G401 (cell line): ENCODE measurements at regions not wholly inside any gene's neighbourhood (a gene's known extent, or its start where the extent isn't known, plus 50 kb on each side); places are given as distances from the start of the nearest gene placed in this dataset.
"Not testable (repeated sequence)": the region's sequence is repeated elsewhere in the genome, so short reads cannot be mapped to it uniquely, and the experiment has no call there.

Experiments
- DNase-seq: peaks from one replicate; pipeline ENCODE4 v3.0.0-alpha.2; 2015; ENCODE audit warnings: low spot score
- in situ Hi-C: cut with HindIII; loops from 2 replicates; pipeline ENCODE4 v1.10.0; 2016; ENCODE audit warnings: low sequenced_read_pairs, mixed read lengths

GRCh38 chr15:79529157-79529785 is 97.1 kb downstream of the MINAR1 start:
- no peak for DNase-seq
- in situ Hi-C loops = no loop called here

GRCh38 chr15:79535536-79535935 is 103.4 kb downstream of the MINAR1 start:
- in situ Hi-C loops = no loop called here
- no peak for DNase-seq

- in situ Hi-C loops = no loop called here
- no peak for DNase-seq
Observed at GRCh38 chr15:79538527-79538926, 106.4 kb downstream of the MINAR1 start.

DNA sequence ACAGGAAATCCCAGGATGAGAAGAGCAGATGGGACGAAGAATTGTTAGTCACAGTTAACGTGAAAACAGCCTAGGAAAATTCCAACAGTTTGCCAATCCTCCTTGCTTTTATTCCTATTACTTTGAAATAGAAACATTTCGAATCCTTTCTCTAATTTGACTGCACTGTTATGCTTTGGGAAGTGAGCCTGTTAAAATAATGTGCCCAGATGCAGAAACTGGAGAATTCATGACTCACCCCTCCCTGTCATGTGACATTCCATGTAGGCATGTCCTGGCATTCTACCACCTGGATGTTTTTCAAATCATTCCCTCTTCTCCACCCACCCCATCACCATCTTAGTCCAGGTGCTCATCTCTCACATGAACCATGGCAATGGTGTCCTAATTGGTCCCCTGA is 107.3 kb downstream of the MINAR1 start:
- DNase-seq = no peak
- in situ Hi-C loops = no loop called here

- DNase-seq = no peak
- in situ Hi-C loops = no loop called here
Observed at GRCh38 chr15:79540551-79540950, 108.4 kb downstream of the MINAR1 start.

DNA sequence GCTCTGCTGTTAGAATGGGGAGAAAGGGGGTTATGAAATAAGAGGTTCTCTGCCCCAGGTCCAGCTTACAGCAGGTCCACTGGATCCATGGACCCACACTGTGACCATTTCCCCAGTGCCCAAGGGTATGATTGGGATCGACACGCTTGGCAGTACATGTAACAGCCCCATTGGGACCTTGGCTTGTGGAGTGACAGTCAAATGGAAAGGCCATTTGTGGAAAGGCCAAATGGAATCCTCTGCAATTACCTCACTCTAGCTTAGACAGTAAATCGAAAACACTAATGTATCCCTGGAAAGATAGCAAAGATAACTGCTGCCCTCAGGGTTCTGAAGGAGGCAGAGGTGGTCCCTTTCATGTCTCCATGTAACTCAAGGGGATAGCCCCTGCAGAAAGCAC is 109.1 kb downstream of the MINAR1 start:
- in situ Hi-C loops = no loop called here
- DNase-seq = no peak

DNA sequence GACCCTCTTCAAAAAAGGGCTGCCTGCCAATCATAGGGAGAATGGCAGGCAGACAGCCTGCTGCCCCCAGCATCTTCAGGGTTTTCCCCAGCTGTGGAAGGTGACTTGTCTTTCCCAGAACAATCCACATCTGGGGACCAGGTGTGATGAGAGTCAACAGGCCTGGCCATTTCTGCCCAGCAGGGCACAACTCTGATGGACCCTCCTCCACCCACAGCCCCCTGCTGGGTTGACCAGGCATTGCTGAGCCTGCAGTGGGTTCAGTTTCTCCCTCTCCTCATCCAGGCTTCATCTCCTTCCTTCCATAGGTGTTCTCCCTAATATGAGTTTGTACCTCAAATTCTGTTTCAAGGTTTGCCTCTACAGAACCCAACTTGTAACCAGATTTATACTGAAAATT is 111.0 kb downstream of the MINAR1 start:
- in situ Hi-C loops = no loop called here

DNA sequence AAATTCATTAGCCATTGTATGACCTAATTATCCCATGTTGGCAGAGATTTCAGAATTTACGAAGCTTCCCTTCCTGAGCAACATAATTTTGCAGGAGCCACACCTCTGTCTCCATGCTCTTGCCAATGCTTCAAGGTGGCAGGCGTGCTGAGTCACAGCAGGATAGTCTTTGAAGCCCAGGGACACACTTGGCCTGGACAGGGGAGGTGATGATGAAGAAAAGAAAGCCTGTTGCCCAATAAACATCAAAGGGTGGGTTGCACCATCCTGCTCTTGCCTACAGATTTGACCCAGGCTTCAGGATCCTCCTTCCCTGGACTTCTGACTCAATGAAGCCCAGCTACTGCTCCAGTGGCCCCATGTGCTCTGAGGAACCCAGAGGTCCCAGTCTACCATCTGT is 117.1 kb downstream of the MINAR1 start:
- no peak for DNase-seq
- in situ Hi-C loops = no loop called here

More for the DNA sequence above, 111.0 kb downstream of the MINAR1 start:
- DNase-seq = no peak

DNA sequence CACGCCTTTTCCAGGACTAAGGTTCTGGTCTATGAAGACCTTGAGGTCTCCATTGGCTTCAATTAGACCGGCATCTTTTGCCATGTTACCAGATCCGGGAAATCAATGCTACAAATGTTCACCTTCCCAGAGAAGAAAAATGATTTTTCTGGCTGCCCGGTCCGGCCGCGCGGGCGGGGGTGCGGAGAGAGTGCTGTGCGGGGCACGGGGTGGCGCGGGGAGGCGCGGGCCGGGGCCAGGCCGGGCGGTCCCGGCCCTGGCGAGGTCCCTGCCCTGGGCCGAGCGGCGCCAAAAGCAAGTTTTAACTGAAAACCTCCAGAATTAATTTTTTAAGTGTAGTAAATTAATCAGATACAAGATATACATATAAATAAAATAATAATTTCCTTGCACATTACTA is 128.2 kb downstream of the MINAR1 start:
- no peak for DNase-seq
- in situ Hi-C loops = loop anchor here (10.0 kb wide), 1 partner anchor 96 kb away; no protein-coding TSS in a partner anchor

DNA sequence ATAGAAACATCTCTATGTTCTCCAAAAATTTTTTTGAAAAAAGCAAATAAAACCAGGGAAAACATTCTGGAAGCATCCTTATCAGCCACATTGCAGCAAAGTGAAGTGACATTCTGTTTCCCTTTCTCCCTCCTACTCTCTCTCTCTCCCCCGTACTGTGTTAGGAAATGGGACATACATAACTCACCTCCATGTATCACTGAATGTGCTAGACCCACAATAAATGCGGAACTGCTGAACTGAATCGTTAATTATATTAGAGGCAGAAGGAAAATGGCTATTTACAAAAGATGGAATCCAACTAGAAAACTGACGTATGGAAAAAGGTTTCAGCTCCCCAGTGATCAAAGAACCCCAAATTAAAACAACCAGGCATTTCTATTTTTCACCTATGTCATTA is 129.8 kb downstream of the MINAR1 start:
- no peak for DNase-seq
- in situ Hi-C loops = loop anchor here (10.0 kb wide), 1 partner anchor 97 kb away; no protein-coding TSS in a partner anchor

DNA sequence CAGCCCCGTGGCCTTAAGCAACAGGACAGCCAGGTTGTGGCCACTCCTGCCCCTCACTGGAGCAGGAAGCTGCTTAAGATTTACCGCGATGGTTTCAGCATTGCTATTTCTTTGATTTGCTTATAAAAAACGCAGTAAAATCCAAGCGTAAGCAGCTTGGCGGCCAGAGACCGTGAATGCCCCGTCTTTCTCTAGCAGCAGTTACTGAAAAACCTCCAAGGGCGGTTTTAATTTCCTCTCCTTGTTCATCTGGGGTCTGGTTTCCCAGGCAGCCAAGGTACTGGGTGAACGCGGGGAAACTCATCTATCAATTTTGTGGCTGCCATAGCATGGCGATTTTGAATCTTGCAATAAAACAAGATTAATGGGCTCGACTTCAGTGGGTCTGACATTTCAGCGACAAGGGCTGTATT is 130.3 kb downstream of the MINAR1 start:
- in situ Hi-C loops = loop anchor here (10.0 kb wide), 1 partner anchor 98 kb away; no protein-coding TSS in a partner anchor

DNA sequence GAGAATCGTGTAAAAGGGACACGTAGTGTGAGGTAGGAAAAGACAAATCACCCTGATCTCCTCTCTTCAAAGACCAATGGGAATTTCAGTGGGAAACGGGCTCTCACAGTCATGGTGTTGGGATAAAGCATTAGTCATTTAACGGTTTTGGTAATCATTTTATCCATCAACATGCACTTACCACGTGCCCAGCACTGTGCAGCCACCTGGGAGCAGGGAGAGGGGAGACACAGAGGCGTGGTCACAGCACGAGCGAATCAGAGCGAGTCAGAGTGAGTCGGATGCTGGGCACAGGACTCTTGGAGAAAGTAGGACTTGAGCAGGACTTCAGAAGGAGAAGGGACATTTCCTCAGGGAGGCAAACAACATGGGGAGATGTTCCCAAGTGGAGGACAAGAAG is 130.8 kb downstream of the MINAR1 start:
- in situ Hi-C loops = loop anchor here (10.0 kb wide), 1 partner anchor 98 kb away; no protein-coding TSS in a partner anchor
- DNase-seq = no peak

More for the DNA sequence above, 130.3 kb downstream of the MINAR1 start:
- DNase-seq = no peak

DNA sequence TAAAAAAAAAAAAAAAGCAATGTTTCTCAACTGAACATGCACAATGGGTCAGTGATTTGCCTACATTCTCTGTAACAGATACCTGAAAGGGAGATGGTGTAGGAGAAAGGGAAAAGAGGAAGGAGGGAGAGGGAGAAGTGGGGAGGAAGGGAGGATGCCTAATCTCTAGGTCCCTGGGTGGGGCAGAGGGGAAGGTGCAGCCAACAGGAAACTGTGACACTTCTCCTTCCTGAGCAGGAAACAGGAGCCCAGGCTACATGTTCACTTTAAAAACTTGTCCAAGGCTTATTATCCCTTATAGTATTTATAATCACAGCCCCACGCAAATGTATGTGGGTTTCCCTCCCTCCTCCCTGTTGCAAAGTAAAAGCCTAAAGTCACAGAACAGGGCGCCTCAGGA is 137.9 kb downstream of the MINAR1 start:
- DNase-seq = no peak
- in situ Hi-C loops = no loop called here

DNA sequence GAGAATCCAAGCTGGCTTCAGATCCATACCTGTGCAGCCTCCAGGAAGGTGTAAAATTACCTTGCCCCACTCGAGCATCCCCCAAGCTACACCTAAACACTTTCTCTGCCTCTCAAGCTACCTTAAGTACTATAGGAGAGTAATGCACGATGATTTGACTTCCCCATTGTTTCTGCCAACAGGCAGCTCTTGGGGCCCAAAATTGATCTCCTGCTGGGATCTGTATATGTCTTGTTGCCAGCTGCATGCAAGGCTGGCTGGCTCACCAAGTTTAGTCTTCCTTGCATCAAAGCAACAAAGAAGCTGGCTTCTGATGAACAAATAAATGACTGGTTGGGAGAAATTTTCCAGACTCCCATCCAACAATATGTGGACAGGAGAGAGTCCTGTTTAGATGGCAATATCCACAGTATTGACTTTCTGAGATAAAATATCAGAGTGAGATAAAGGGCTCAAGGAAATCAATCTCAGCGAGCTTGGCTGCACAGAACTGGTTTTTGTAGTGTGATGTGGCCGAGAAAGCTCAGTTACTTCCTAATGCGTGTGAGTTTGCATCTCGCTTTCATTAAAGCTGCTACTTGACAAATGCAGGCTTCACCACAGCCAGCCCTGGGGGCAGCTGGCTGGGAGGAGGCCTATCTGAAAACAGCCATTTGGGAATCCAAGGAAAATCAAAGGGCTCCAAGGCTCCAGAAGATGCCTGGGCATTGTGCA is 140.7 kb downstream of the MINAR1 start:
- no peak for DNase-seq
- in situ Hi-C loops = no loop called here

GRCh38 chr15:79574431-79575273 is 142.5 kb downstream of the MINAR1 start:
- in situ Hi-C loops, DNase-seq: not testable (repeated sequence)

- in situ Hi-C loops = no loop called here
- DNase-seq = no peak
Observed at GRCh38 chr15:79582650-79583049, 150.5 kb downstream of the MINAR1 start.

- in situ Hi-C loops = no loop called here
- no peak for DNase-seq
Observed at GRCh38 chr15:79592126-79592525, 160.0 kb downstream of the MINAR1 start.

DNA sequence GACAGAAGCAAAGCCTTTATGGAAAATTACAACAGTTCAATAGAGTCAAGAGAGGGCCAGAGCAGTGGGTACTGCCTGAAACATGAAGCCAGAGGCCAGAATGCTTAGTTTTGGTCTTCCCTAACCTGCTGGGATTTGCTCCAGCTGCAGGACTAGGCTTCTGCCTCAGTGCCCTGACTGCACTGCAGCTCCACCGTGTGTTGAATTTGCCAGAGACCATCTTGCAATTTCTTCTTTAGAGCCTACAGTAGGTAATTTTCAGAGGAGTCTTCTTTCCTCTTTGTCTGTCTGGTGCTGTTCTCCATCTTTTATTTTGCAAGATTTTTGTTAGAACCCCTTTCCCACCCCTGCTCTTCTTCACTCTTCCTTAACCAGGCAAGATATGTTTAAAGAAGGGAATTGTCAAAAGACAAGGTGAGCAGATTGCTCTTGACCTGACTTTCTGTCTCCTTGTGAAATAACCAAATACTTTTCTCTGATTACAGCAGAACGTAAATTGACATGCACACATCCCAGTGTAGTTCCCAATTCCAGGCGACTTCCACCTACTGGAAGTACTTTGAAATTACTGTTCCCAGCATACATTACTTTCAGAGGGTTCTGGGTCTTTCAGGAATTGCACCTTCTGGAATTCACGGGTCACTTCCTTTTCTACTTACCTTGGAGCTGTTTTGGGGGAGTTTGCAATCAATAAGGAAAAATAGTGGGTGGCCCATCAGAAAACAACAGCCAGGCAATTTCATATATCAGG is 161.2 kb downstream of the MINAR1 start:
- DNase-seq = peak; percentile 11
- in situ Hi-C loops = no loop called here

- no peak for DNase-seq
- in situ Hi-C loops = no loop called here
Observed at GRCh38 chr15:79595306-79595705, 163.2 kb downstream of the MINAR1 start.
